AG09309 (cell line): ENCODE measurements at regions not wholly inside any gene's neighbourhood (a gene's known extent, or its start where the extent isn't known, plus 50 kb on each side); places are given as distances from the start of the nearest gene placed in this dataset.

Experiments
- DNase-seq: peaks from one replicate; pipeline ENCODE4 v3.0.0-alpha.2; 2010; ENCODE audit warnings: low read depth
- H3K4me3 ChIP-seq: 2 replicates; pipeline ENCODE4 v1.5.1; 2011; ENCODE audit warnings: mild to moderate bottlenecking, low read depth, low read length, moderate library complexity; ENCODE audit not compliant: control insufficient read depth
- TF ChIP-seq, protein P1 (sequence below): IDR thresholded peaks from 2 replicates; pipeline ENCODE4 v1.5.1; 2011; ENCODE audit warnings: mild to moderate bottlenecking, low read depth, low read length, inconsistent platforms; ENCODE audit not compliant: insufficient read depth, control insufficient read depth; ENCODE audit errors: missing control alignments

DNA sequence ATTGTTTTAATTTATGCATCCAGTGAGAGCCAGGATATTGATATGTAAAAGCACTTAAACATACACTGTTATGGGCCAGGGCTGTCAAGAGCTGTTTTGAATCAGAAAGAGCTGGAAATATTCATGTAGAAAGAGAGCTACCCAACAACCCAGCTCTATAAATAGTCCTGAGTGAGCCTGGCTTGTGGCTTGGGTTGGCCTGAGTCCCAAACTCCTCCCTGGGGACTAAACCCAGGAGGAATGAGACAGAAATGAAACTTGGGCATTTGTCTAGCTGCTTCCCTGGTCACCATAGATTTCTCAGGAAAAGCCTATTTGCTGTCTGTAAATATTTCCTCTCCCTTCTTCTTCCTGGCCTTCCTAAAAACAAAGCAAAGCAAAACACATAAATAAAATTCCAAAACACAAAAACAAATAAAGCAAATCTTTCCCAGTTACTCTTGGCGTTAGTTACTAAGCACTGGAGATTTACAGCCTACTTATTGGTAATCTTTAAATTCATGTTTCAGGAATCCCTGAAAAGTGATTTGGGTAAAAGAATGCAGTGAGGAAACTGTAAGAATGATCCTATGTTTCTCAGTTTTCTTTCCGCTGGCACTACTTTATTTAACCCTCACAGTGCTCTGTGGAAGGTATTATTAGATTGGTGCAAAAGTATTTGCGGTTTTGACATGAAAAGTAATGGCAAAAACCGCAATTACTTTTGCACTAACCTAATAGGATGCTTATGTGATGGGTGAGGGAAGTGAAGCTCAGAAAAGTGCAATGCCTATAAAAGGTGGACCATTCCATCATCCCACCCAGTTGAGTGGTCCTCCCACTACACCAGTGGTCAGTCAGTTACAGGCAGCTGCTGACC, 111.8 kb downstream of the CARTPT start:
- DNase-seq, result peak; percentile 73
- TF ChIP-seq, protein P1, sequence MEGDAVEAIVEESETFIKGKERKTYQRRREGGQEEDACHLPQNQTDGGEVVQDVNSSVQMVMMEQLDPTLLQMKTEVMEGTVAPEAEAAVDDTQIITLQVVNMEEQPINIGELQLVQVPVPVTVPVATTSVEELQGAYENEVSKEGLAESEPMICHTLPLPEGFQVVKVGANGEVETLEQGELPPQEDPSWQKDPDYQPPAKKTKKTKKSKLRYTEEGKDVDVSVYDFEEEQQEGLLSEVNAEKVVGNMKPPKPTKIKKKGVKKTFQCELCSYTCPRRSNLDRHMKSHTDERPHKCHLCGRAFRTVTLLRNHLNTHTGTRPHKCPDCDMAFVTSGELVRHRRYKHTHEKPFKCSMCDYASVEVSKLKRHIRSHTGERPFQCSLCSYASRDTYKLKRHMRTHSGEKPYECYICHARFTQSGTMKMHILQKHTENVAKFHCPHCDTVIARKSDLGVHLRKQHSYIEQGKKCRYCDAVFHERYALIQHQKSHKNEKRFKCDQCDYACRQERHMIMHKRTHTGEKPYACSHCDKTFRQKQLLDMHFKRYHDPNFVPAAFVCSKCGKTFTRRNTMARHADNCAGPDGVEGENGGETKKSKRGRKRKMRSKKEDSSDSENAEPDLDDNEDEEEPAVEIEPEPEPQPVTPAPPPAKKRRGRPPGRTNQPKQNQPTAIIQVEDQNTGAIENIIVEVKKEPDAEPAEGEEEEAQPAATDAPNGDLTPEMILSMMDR, result no peak

DNA sequence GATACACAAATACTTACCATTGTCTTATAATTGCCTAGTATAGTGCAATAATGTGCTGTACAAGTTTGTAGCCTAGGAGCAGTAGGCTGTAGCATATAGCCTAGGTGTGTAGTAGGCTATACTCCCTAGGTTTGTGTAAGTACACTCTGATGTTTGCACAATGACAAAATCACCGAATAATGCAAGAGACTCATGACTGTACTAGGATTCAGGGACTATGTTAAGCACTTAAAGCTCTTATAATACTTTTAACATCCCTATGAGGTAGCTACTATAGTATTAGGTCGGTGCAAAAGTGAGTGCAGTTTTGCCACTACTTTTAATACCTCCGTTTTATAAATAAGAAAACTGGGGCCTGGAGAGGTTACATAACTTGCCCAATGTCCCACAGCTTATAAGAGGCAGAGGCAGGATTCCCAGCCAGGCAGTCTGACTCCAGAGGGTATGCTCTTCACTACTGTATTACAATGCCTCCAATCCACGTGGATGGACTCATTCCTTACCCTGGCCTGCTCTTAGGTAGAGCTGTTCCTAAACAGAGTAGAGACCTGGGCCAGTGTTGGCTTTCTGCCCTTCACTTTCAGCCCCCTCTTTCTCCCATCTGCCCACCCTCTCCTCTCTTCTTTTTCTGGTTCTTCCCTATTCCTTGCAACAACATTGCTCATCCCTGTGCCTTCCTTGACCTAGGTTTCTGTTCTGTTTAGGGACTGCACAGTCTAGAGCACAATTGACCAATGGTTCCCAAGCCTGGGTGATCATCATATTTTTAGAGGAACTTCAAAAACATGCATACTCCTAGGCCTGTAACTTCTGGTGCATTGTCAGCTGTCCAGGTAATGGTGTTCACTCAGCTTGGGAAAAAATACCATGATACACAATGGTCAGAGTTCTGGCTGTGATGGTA, 114.0 kb downstream of the CARTPT start:
- TF ChIP-seq, protein P1, result no peak
- no peak overlapping the region for H3K4me3 ChIP-seq
- no peak for DNase-seq

More for the DNA sequence above, 111.8 kb downstream of the CARTPT start:
- H3K4me3 ChIP-seq, result no peak overlapping the region

DNA sequence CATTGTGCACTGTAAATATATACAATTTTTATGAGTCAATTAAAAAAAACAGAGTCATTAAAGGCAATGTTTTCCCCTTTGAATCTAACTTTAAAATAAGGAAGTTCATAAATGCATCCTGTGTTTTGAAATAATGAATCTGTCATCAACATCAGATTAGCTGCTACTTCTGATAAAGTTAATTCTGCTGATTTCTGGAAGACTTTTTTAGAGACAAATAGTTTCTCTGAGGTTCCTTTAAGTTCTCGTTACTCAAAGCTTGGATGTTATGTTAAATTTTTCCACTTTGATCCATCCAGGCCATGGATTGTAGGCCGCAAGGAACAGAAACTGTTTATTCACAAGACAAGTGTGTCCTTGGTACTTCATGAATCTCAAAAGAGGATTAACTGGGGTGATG, 115.5 kb downstream of the CARTPT start:
- TF ChIP-seq, protein P1, result no peak
- no peak for DNase-seq
- no peak overlapping the region for H3K4me3 ChIP-seq

DNA sequence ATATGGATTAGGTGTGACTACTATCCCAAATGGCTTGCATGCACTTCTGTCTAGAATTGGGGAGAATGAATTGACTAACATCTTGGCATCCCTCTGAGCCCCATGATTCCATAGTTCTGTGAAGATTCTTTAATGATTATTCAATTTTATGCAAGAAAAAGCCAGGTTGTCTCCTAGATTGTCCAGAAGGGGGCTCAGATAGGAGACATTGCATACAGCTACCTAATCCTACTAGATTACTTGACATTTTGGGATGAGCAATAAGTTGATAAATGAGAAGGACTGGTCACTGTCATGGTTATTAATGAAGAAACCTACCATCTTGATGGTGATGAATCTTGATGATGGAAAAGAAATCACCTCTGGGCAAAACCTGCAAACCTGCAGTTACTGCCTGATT, 117.0 kb downstream of the CARTPT start:
- no peak for DNase-seq
- no peak overlapping the region for H3K4me3 ChIP-seq
- TF ChIP-seq, protein P1, result peak; percentile 47

DNA sequence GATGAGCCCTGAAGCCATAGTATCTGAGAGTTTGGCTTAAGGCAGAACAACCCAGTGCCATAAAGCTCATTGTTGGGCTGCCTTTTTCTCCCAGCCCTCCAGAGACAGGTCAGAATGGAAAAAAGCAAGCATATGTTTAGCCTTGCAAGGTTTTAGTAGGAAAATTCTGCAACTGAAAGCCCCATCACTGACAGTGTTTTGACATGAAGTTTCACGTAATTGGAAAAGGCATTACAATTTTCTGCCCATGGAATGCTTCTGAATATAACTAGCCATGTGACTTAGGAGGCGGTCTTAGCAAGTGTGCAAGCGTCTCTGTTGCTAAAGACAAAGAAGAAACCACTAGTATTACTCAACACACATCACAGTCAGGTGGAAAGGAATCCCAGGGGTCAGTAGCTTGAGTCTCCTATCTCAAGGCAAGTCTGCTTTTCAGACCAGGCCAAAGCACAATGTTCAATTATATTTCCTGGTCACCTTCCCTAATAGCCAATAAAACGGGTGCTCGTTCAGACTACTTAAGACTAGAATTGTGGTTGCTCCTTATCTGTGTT, 117.6 kb downstream of the CARTPT start:
- TF ChIP-seq, protein P1, result no peak
- no peak overlapping the region for H3K4me3 ChIP-seq
- DNase-seq, result peak; percentile 16

DNA sequence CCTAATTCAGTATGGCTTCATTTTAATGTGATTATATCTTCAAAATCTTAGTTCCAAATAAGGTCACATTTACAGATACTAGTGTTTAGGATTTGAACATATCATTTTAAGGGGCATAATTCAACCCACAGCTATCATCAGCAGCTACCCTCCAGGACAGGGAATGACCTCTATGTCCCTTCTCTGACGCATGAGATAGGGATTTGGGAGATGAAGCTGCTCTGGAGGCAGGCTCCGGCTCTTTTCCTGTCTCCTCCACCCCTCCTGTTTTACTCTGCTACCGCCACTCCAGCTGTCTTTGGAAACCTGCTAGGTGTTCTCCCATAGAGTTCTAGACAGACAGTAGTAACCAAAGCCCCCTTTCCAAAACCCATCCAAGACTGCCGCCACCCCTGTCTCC, 119.2 kb downstream of the CARTPT start:
- no peak for DNase-seq
- TF ChIP-seq, protein P1, result no peak
- no peak overlapping the region for H3K4me3 ChIP-seq
